DOHH2 (cell line): ENCODE measurements at regions not wholly inside any gene's neighbourhood (a gene's known extent, or its start where the extent isn't known, plus 50 kb on each side); places are given as distances from the start of the nearest gene placed in this dataset.

Experiments
- EZH2phosphoT487 ChIP-seq: fragments of 200-600 bp; sonication (generic); IDR thresholded peaks from 2 replicates; pipeline ENCODE4 v1.6.1; 2017; ENCODE audit warnings: borderline replicate concordance, mild to moderate bottlenecking, antibody characterized with exemption, low read length, moderate library complexity, mixed read lengths
- TF ChIP-seq, protein P1 (sequence below): fragments of 200-600 bp; sonication (generic); IDR thresholded peaks from one replicate; pipeline ENCODE4 v1.5.1; 2014; ENCODE audit warnings: antibody characterized with exemption, mild to moderate bottlenecking, low read depth, low read length; ENCODE audit not compliant: poor library complexity, severe bottlenecking

DNA sequence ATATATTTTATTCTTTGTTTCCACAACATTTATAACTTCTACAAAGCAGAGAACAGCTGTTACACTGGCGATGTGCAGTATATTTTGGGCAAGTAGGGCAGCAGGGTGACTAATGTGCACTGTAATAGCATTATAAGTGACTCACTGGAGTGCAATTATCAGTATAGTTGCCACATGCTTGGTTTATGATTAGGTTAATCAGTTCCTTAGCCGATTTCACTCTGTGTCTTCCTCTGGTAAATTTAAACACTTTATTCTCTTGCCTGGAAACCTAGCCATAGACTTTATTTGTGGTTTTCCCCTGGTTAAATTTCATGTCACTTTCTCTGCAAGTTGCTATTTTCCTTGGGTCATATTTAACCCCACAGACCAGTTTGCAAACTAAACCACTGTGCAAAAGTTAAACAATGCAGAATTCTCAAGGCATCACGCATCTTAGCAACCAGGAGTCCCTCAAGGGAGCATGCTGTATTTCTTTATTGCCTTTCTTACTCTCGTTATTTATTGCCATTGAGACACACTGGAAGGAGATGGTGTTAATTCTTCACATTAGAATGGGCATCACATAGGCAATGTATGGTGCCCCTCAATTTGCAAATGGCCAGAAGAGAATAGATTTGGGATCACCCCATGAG, 690.2 kb upstream of the DPPA4 start:
- TF ChIP-seq, protein P1, sequence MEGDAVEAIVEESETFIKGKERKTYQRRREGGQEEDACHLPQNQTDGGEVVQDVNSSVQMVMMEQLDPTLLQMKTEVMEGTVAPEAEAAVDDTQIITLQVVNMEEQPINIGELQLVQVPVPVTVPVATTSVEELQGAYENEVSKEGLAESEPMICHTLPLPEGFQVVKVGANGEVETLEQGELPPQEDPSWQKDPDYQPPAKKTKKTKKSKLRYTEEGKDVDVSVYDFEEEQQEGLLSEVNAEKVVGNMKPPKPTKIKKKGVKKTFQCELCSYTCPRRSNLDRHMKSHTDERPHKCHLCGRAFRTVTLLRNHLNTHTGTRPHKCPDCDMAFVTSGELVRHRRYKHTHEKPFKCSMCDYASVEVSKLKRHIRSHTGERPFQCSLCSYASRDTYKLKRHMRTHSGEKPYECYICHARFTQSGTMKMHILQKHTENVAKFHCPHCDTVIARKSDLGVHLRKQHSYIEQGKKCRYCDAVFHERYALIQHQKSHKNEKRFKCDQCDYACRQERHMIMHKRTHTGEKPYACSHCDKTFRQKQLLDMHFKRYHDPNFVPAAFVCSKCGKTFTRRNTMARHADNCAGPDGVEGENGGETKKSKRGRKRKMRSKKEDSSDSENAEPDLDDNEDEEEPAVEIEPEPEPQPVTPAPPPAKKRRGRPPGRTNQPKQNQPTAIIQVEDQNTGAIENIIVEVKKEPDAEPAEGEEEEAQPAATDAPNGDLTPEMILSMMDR = no peak
- no peak for TF ChIP-seq EZH2phosphoT487
